MCF 10A (cell line): ENCODE measurements at regions not wholly inside any gene's neighbourhood (a gene's known extent, or its start where the extent isn't known, plus 50 kb on each side); places are given as distances from the start of the nearest gene placed in this dataset.

Source experiments
- BruUV-seq: library from RNA; stranded (reverse); fragments of 400-500 nt; replicated peaks from 2 replicates; lab custom pipeline; 2021; lab: Mats Ljungman, UMichigan
- CTCF ChIA-PET: fragments of 300-600 bp; sonication (Branson Sonifier 250); formaldehyde crosslinking; extraction: SDS; loops from one replicate; lab custom pipeline; 2021; ENCODE audit warnings: antibody characterized with exemption, inconsistent platforms; lab: Yijun Ruan, JAX
- POLR2A ChIA-PET: fragments of 300-600, 350-650 bp; sonication (Branson Sonifier 250); formaldehyde crosslinking; extraction: SDS; loops from one replicate; lab custom pipeline; 2020; ENCODE audit warnings: antibody characterized with exemption, inconsistent platforms; lab: Yijun Ruan, JAX
- DNase-seq: peaks from one replicate; pipeline ENCODE4 v3.0.0-alpha.2; 2018; ENCODE audit not compliant: unreplicated experiment
- H3K27ac Mint-ChIP-seq: one replicate; pipeline ENCODE4 v1.8.0; 2022; ENCODE audit warnings: mild to moderate bottlenecking, low read depth, mixed read lengths; ENCODE audit not compliant: unreplicated experiment
- H3K27me3 Mint-ChIP-seq: one replicate; pipeline ENCODE4 v1.8.0; 2022; ENCODE audit warnings: mixed read lengths; ENCODE audit not compliant: insufficient read depth, unreplicated experiment
- H3K36me3 Mint-ChIP-seq: one replicate; pipeline ENCODE4 v1.8.0; 2022; ENCODE audit warnings: mild to moderate bottlenecking, moderate library complexity, mixed read lengths; ENCODE audit not compliant: insufficient read depth, unreplicated experiment
- H3K4me1 Mint-ChIP-seq: one replicate; pipeline ENCODE4 v1.8.0; 2022; ENCODE audit warnings: mixed read lengths; ENCODE audit not compliant: insufficient read depth, unreplicated experiment
- H3K4me3 Mint-ChIP-seq: one replicate; pipeline ENCODE4 v1.8.0; 2022; ENCODE audit warnings: mild to moderate bottlenecking, moderate library complexity, mixed read lengths; ENCODE audit not compliant: unreplicated experiment
- H3K9me3 Mint-ChIP-seq: one replicate; pipeline ENCODE4 v1.8.0; 2022; ENCODE audit warnings: mixed read lengths; ENCODE audit not compliant: unreplicated experiment
- intact Hi-C: fragments of 100-400 bp; cut with micrococcal nuclease; formaldehyde crosslinking; loops from 2 replicates; pipeline ENCODE4 v1.14.1; 2022
- TF ChIP-seq, protein P1 (sequence below): fragments of 200-600 bp; IDR thresholded peaks from one replicate; pipeline ENCODE4 v1.8.0; 2022; ENCODE audit warnings: antibody characterized with exemption, mild to moderate bottlenecking; ENCODE audit not compliant: unreplicated experiment

DNA sequence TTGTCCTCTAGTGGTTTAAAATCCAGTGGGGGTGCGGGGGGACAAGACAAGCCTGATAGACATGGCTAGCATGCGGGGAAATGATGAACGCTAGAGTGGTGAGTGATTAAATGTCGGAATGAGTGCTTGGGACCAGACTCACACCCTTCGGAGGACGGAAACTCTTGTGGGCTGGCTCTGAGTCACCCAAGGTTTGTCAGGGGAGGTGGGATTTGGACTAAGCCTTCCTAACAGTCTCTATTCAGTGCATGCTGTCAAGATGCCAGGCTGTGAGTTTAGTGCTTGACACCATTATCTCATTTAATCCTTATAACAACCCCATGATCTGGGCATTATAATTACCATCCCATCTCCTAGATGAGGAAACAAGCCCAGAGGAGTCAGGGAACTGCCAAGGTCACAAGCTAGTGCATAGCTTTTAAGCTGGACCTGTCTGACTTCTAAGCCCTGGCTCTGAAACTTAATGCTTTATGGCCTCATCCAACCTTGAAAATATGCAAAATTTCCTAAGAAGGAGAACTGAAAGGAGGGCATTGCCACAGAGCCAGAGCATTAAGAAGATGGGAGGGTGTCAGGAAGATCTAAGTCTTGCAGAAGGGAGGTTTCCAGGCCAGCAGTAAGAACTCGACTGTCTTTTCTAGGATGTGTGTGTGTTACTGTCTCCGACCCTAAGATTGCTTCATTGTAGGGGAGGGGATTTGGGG lies 168.7 kb upstream of the LRFN2 start:
- Mint-ChIP-seq H3K4me3 (no peak overlapping the region), H3K4me1 (no peaks in the 10 kb centered on the region), H3K36me3 (no peaks in the 10 kb centered on the region), H3K27ac (no peak overlapping the region), H3K27me3 (peaks cover 11% of the 10 kb centered on the region), H3K9me3 (peaks cover 15% of the 10 kb centered on the region)
- POLR2A ChIA-PET: no interaction called here
- BruUV-seq: no TSS peak
- CTCF ChIA-PET: interaction anchor here (0.6 to 0.7 kb wide), 3 partner anchors 59 to 499 kb away, joined by 3 to 4 read pairs (median 4); no protein-coding TSS in a partner anchor
- TF ChIP-seq, protein P1, sequence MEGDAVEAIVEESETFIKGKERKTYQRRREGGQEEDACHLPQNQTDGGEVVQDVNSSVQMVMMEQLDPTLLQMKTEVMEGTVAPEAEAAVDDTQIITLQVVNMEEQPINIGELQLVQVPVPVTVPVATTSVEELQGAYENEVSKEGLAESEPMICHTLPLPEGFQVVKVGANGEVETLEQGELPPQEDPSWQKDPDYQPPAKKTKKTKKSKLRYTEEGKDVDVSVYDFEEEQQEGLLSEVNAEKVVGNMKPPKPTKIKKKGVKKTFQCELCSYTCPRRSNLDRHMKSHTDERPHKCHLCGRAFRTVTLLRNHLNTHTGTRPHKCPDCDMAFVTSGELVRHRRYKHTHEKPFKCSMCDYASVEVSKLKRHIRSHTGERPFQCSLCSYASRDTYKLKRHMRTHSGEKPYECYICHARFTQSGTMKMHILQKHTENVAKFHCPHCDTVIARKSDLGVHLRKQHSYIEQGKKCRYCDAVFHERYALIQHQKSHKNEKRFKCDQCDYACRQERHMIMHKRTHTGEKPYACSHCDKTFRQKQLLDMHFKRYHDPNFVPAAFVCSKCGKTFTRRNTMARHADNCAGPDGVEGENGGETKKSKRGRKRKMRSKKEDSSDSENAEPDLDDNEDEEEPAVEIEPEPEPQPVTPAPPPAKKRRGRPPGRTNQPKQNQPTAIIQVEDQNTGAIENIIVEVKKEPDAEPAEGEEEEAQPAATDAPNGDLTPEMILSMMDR: no peak
- intact Hi-C loops: no loop called here
- peak; percentile 4 for DNase-seq

DNA sequence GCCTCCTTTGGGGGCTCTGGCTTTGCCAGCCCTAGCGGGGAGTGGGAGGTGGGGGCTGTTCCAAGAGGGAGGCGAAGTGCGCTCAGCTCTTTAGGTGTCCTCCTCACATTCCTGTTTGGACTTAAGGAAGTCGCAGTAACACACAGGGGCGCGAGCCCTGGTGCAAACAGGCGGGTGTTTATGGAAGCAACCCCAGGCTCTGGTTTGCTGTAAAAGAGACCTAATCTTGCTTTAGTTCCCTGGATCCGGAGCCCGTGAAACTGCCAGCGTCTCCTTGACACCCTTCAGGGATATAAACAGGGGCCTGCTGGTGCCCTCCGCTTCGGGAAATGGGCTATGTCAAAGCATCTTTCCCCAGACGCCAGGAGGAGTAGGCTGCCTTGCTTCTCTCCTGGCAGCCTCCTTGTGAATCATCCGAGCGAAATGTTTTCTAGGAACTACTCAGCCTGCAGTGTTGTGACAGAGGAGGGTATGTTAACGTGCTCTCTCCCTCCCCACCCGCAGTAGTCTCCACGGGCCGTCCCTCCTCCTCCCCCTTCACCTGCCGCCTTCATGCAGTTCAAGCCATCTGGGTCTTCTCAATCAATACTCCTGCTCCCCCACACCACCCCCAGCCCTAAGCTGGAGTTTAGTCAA lies 168.0 kb upstream of the LRFN2 start:
- Mint-ChIP-seq H3K27me3 (peaks cover 11% of the 10 kb centered on the region), H3K9me3 (peaks cover 15% of the 10 kb centered on the region), H3K4me3 (no peak overlapping the region), H3K36me3 (no peaks in the 10 kb centered on the region), H3K27ac (no peak overlapping the region), H3K4me1 (no peaks in the 10 kb centered on the region)
- intact Hi-C loops: no loop called here
- CTCF ChIA-PET: interaction anchor here (0.6 kb wide), 1 partner anchor 556 kb away, joined by 3 read pairs; no protein-coding TSS in a partner anchor
- POLR2A ChIA-PET: interaction anchor here (0.5 kb wide), 1 partner anchor 300 kb away, joined by 3 read pairs; no protein-coding TSS in a partner anchor
- TF ChIP-seq, protein P1: no peak
- no TSS peak for BruUV-seq
- DNase-seq: peak; percentile 20

DNA sequence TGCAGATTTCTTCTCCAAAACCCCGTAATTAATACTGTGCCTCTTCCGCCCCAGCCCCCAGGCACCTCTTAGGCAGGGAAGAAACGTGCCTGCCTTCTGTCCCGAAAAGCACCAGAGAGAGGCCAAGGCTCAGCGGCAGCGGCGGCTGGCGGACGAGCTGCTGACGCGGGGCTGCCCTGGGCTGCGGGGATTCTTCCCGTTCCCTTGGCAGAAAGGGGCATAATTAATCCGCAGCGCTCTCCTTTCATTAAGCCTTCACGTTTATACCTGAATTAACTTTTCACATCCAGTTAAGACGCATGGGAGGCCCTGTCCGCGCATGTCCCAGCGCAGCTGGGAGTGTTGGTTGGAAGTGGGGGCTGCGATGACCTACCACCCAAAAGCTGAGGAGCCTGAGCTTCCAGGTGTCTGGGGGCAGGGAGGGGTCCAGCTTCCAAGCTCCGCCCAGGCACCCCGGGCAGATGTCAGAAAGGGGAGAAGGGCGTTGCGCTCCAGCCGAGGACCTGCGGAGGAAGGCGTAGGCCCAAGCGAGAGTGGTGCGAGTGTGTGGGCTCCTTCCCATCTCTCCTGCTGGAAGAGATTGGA lies 167.4 kb upstream of the LRFN2 start:
- no peaks in the 10 kb centered on the region for H3K4me1 Mint-ChIP-seq
- DNase-seq: no peak
- ChIA-PET POLR2A (interaction anchor here (0.5 kb wide), 1 partner anchor 300 kb away, joined by 3 read pairs; no protein-coding TSS in a partner anchor), CTCF (interaction anchor here (0.6 kb wide), 1 partner anchor 555 kb away, joined by 3 read pairs; no protein-coding TSS in a partner anchor)
- no peak overlapping the region for H3K27ac Mint-ChIP-seq
- no TSS peak for BruUV-seq
- intact Hi-C loops: no loop called here
- peaks cover 11% of the 10 kb centered on the region for H3K27me3 Mint-ChIP-seq
- peaks cover 15% of the 10 kb centered on the region for H3K9me3 Mint-ChIP-seq
- no peak overlapping the region for H3K4me3 Mint-ChIP-seq
- TF ChIP-seq, protein P1: no peak
- H3K36me3 Mint-ChIP-seq: no peaks in the 10 kb centered on the region
